GM18517 (cell line): ENCODE measurements at regions not wholly inside any gene's neighbourhood (a gene's known extent, or its start where the extent isn't known, plus 50 kb on each side); places are given as distances from the start of the nearest gene placed in this dataset.
"Not testable (repeated sequence)": the region's sequence is repeated elsewhere in the genome, so short reads cannot be mapped to it uniquely, and the experiment has no call there.

Source experiments
- ATAC-seq: cut with Tn5 transposase; IDR thresholded peaks from one replicate; pipeline ENCODE4 v1.9.1; 2021; ENCODE audit warnings: mild to moderate bottlenecking, moderate library complexity; ENCODE audit not compliant: unreplicated experiment

DNA sequence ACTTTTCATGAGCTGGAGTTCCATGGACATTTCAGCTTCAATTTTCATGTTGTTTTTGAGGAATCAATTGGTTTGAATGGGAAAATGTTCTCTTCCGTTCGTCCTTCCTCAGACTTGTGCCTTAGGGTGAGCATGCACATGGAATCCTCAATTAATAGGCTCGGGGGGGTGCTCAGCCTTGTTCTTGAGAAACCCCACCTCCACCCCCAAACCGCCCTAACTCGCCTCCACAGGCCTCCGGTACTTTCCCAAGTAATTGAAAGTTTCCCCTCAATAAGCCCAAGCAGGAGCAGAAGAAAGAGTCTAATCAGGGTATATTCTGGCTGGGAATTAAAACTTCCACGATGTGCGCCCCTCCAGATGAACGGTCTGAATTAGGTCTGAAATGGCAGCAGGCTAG, 945.2 kb downstream of the GRID1 start:
- ATAC-seq: no peak

- no peak for ATAC-seq
Observed at GRCh38 chr10:85429126-85429525, 937.5 kb downstream of the GRID1 start.

DNA sequence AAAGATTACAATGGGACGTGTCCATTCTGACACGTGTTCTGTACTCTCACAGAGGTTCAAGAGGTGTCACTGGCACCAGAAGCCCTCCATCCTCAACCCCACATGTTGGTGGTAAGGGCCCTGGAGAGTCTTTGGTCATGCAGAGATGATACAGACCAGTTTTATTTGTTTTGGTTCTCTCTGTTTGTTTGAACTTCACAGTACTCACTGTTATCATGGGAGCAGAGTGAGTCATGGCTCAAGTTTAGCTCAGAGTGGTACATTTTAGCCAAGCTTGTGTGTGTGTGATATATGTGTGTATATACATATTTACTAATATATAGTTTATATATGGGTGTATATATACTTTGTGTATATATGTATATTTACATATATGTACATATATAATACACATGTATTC, 935.6 kb downstream of the GRID1 start:
- no peak for ATAC-seq

- no peak for ATAC-seq
Observed at GRCh38 chr10:85433248-85433647, 933.3 kb downstream of the GRID1 start.

- ATAC-seq: no peak
Observed at GRCh38 chr10:85444868-85445267, 921.7 kb downstream of the GRID1 start.

GRCh38 chr10:85445702-85446101, 920.9 kb downstream of the GRID1 start:
- no peak for ATAC-seq

DNA sequence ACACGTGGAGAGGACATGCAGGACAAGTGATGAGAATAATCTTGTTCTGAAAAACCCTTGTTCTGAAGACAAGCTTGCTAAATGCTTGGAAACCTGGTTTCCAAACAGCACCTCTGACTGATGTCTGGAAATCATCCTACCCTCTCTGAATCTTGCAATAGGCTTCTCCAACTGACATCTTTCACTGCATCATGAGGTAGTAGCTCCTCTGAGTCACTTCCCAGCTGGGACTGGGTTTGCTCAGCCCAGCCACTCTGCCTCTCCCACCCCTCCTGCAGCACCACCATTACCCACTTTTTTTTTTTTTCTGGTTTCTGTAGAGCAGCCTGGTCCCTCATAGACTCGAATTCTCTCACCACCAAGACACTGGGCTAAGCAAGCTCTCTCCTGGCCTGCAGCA, 919.8 kb downstream of the GRID1 start:
- no peak for ATAC-seq

GRCh38 chr10:85447690-85448089, 918.9 kb downstream of the GRID1 start:
- no peak for ATAC-seq

- ATAC-seq: no peak
Observed at GRCh38 chr10:85448716-85449115, 917.9 kb downstream of the GRID1 start.

- ATAC-seq: no peak
Observed at GRCh38 chr10:85454386-85454785, 912.2 kb downstream of the GRID1 start.

DNA sequence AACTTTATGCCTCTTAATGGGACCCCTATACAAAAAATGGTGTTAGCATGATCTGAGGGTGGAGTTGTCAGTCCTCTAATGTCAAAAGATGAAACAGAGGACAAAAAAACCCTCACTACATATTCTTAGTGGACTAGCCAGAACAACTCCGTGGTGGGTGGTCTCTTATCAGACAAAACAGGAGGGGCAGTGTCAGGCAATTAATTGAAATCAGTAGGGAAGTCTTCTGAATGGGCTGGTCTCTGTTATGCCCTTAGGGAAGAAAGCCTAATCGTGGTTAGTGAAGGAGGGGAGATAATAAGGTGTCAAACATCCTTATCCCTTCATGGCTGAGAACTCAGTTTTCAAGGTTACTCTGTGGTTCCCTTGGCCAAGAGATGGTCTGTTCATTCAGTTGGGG, 909.4 kb downstream of the GRID1 start:
- ATAC-seq: no peak

GRCh38 chr10:85458324-85458723, 908.3 kb downstream of the GRID1 start:
- no peak for ATAC-seq

DNA sequence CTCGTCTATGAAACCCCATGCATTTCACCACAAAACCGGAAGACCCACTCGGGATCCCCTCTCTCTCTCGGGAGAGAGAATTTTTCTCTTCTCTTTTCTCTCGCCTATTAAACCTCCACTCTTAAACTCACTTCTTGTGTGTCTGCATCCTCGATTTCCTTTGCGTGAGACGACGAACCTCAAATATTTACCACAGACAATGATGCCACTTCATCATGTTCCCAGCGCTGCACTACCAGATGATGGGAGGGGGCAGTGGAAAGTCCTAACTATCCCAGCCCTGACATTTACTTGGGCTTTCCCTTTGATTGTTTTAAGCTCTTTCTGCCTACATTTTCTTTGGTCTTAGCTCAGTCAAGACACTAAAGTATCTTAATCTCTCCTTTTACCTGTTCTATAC, 906.7 kb downstream of the GRID1 start:
- ATAC-seq: no peak

DNA sequence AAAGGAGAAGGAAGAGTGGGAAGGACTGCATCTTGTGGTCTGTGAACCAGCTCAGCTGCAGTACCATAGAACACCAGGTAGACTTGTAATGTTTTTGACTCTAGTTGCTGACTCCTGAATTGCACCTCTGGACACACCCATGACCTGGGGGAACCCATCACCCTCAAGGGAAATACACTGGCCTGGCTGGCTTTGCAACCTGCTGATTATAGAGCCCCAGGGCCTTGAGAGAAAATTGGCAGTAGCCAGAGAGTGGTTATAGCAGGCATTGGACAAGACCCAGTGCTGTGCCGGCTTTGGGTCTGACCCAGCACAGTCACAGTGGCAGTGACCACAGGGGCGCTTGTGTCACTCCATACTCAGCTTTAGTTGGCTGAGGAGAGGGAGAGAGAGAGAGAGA, 902.3 kb downstream of the GRID1 start:
- ATAC-seq: no peak

- no peak for ATAC-seq
Observed at GRCh38 chr10:85477979-85478378, 888.6 kb downstream of the GRID1 start.

DNA sequence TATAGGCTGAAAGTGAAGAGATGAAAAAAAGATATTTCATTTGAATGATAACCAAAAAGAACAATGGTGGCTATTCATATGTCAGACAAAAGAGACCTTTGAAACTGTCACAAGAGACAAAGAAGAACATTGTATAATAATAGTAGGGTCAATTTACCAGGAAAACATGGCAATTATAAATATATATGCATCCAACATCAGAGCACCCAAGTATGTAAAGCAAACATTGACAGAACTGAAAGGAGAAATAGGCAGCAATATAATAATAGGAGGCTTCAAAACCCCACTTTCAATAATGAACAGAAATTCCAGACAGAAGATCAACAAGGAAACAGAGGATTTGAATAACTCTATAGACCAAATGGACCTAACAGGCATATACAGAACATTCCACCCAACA, 876.2 kb downstream of the GRID1 start:
- ATAC-seq: no peak

GRCh38 chr10:85491652-85492051, 874.9 kb downstream of the GRID1 start:
- ATAC-seq: no peak

GRCh38 chr10:85492684-85493083, 873.9 kb downstream of the GRID1 start:
- no peak for ATAC-seq

- ATAC-seq: no peak
Observed at GRCh38 chr10:85493703-85494102, 872.9 kb downstream of the GRID1 start.

DNA sequence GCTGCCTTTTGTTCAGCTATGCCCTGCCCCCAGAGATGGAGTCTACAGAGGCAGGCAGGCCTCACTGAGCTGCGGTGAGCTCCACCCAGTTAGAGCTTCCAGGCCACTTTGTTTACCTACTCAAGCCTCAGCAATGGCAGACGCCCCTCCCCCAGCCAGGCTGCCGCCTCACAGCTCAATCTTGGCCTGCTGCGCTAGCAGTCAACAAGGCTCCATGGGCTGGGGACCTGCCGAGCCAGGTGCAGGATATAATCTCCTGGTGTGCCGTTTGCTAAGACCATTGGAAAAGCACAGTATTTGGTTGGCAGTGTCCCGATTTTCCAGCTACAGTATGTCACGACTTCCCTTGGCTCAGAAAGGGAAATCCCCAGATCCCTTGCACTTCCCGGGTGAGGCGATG, 862.0 kb downstream of the GRID1 start:
- not testable (repeated sequence) for ATAC-seq

- ATAC-seq: no peak
Observed at GRCh38 chr10:85508159-85508558, 858.4 kb downstream of the GRID1 start.

DNA sequence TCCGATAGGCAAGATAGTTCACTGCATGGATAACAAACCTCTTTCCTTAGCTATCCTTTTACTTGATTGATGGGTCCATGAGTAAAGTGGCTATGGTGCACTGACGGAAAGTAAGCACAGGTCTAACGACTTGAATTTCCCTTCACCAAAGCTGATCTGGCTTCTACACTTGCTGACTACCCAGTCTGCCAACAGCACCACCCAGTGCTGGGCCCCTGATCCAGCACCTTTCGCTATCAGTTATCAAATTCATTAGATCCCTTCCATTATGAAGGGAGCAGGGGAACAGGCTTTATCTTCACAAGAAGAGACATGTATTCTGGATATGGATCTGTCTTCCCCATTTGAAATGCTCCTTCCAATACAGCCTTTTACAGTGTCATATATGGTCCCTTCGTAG, 855.9 kb downstream of the GRID1 start:
- no peak for ATAC-seq

- ATAC-seq: no peak
Observed at GRCh38 chr10:85513436-85513835, 853.2 kb downstream of the GRID1 start.

DNA sequence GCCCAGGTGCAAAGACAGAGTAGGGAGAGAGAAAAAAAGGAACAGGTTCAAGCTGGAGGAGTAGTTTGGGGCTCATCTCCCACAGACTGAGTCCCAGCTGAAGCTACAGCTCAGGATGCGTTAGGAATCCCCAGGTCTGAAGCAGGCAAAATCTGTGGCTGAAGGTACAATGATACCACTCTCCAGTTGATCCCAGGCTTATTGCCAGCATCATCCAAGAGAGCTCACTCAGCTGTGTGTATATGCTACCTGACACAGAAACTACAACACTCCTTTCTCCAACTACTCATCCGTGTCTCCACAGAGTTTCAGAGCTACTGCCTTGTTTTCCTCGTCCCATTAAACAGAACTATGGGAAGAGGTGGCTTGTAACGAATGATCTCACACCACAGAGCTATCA, 851.3 kb downstream of the GRID1 start:
- ATAC-seq: no peak
